SK-N-MC (cell line): ENCODE measurements at regions not wholly inside any gene's neighbourhood (a gene's known extent, or its start where the extent isn't known, plus 50 kb on each side); places are given as distances from the start of the nearest gene placed in this dataset.

Experiments
- EZH2 ChIP-seq: fragments of 200-600 bp; sonication (generic); IDR thresholded peaks from one replicate; pipeline ENCODE4 v1.6.1; 2017; ENCODE audit warnings: antibody characterized with exemption
- FOXP2 ChIP-seq: optimal IDR thresholded peaks from 2 replicates; pipeline ENCODE3; 2011; ENCODE audit warnings: mild to moderate bottlenecking, moderate library complexity; ENCODE audit not compliant: insufficient read depth; ENCODE audit errors: extremely low read length, control extremely low read depth
- POLR2AphosphoS5 ChIP-seq: IDR thresholded peaks from 2 replicates; pipeline ENCODE4 v1.6.1; 2012; ENCODE audit warnings: mild to moderate bottlenecking, low read depth, low read length, borderline replicate concordance

GRCh38 chr4:34921391-34921790 lies 1322.9 kb downstream of the ARAP2 start:
- TF ChIP-seq EZH2: no peak
- TF ChIP-seq POLR2AphosphoS5: no peak
- no peak for TF ChIP-seq FOXP2
